NT2/D1 (cell line): ENCODE measurements at regions not wholly inside any gene's neighbourhood (a gene's known extent, or its start where the extent isn't known, plus 50 kb on each side); places are given as distances from the start of the nearest gene placed in this dataset.

Source experiments
- YY1 ChIP-seq: IDR thresholded peaks from 2 replicates; pipeline ENCODE4 v1.6.1; 2011; ENCODE audit not compliant: insufficient read length, insufficient read depth
- ZNF274 ChIP-seq: IDR thresholded peaks from 2 replicates; pipeline ENCODE4 v1.6.1; 2011; ENCODE audit warnings: mild to moderate bottlenecking, low read depth, low read length

DNA sequence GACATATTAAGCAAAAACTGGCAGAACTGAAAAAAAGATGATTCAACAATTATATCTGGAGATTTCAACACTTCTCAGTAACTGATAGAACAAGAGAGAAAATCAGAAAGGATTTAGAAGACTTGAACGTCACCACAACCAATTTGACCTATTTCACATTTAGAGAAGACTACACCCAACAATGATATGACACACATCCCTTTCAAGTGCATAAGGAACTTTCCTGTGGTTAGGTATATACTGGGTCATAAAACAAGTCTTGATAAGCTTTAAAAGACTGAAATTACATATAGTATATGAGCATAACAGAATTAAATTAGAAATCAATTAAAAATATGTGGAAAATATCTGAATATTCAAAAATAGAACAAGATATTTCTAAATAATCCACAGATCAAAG lies 201.2 kb upstream of the HAND2 start:
- no peak for TF ChIP-seq YY1
- no peak for TF ChIP-seq ZNF274
